H9 (cell line): ENCODE measurements at regions not wholly inside any gene's neighbourhood (a gene's known extent, or its start where the extent isn't known, plus 50 kb on each side); places are given as distances from the start of the nearest gene placed in this dataset.

ENCODE experiments used
- DNase-seq: peaks from one replicate; pipeline ENCODE4 v3.0.0-alpha.2; 2017
- H2AFZ ChIP-seq: one replicate; pipeline ENCODE4 v1.6.1; 2013; ENCODE audit warnings: mild to moderate bottlenecking, low read length, control low read depth, moderate library complexity
- H2AK5ac ChIP-seq: 2 replicates; pipeline ENCODE4 v1.6.1; 2013; ENCODE audit warnings: low read length, control low read depth, mixed read lengths; ENCODE audit not compliant: insufficient read length
- H2BK120ac ChIP-seq: one replicate; pipeline ENCODE4 v1.6.1; 2013; ENCODE audit warnings: low read depth, mild to moderate bottlenecking, low read length, control low read depth, inconsistent platforms; ENCODE audit not compliant: poor library complexity, severe bottlenecking
- H2BK12ac ChIP-seq: 2 replicates; pipeline ENCODE4 v1.6.1; 2013; ENCODE audit warnings: low read length, control low read depth, mixed read lengths, low read depth; ENCODE audit not compliant: insufficient read length
- H2BK15ac ChIP-seq: 2 replicates; pipeline ENCODE4 v1.6.1; 2013; ENCODE audit warnings: low read depth, low read length, control low read depth
- H2BK20ac ChIP-seq: one replicate; pipeline ENCODE4 v1.6.1; 2013; ENCODE audit warnings: low read depth, mild to moderate bottlenecking, low read length, control low read depth, inconsistent platforms; ENCODE audit not compliant: poor library complexity, severe bottlenecking
- H2BK5ac ChIP-seq: 2 replicates; pipeline ENCODE4 v1.6.1; 2013; ENCODE audit warnings: low read length, control low read depth, mixed read lengths; ENCODE audit not compliant: insufficient read length
- H3K14ac ChIP-seq: 2 replicates; pipeline ENCODE4 v1.6.1; 2013; ENCODE audit warnings: low read length, control low read depth; ENCODE audit not compliant: insufficient read depth
- H3K18ac ChIP-seq: 2 replicates; pipeline ENCODE4 v1.6.1; 2013; ENCODE audit warnings: low read depth, mild to moderate bottlenecking, mixed read lengths, low read length, control low read depth; ENCODE audit not compliant: insufficient read length
- H3K23ac ChIP-seq: 2 replicates; pipeline ENCODE4 v1.6.1; 2013; ENCODE audit warnings: low read length, control low read depth, mixed read lengths, low read depth; ENCODE audit not compliant: insufficient read length
- H3K23me2 ChIP-seq: 2 replicates; pipeline ENCODE4 v1.6.1; 2013; ENCODE audit warnings: low read depth, mild to moderate bottlenecking, mixed read lengths, low read length, control low read depth; ENCODE audit not compliant: insufficient read length, poor library complexity, severe bottlenecking
- H3K27ac ChIP-seq: 2 replicates; pipeline ENCODE4 v1.5.1; 2013; ENCODE audit warnings: low read length, control low read depth, mixed read lengths, low read depth; ENCODE audit not compliant: insufficient read length
- H3K27me3 ChIP-seq: 2 replicates; pipeline ENCODE4 v1.6.1; 2013; ENCODE audit warnings: low read length, control low read depth, inconsistent platforms; ENCODE audit not compliant: insufficient read depth
- H3K4ac ChIP-seq: 2 replicates; pipeline ENCODE4 v1.6.1; 2013; ENCODE audit warnings: low read depth, mild to moderate bottlenecking, control low read depth, inconsistent platforms, low read length, moderate library complexity
- H3K4me1 ChIP-seq: 2 replicates; pipeline ENCODE4 v1.6.1; 2013; ENCODE audit warnings: low read length, control low read depth, inconsistent platforms; ENCODE audit not compliant: insufficient read depth
- H3K4me2 ChIP-seq: 2 replicates; pipeline ENCODE4 v1.6.1; 2013; ENCODE audit warnings: low read length, control low read depth, mixed read lengths; ENCODE audit not compliant: insufficient read length, insufficient read depth
- H3K56ac ChIP-seq: 2 replicates; pipeline ENCODE4 v1.6.1; 2013; ENCODE audit warnings: low read depth, mild to moderate bottlenecking, mixed read lengths, low read length, control low read depth; ENCODE audit not compliant: insufficient read length
- H3K79me1 ChIP-seq: 2 replicates; pipeline ENCODE4 v1.6.1; 2013; ENCODE audit warnings: low read depth, mild to moderate bottlenecking, moderate library complexity, low read length, control low read depth, inconsistent platforms; ENCODE audit not compliant: insufficient read depth, poor library complexity, severe bottlenecking
- H3K79me2 ChIP-seq: 2 replicates; pipeline ENCODE4 v1.6.1; 2013; ENCODE audit warnings: low read length, control low read depth, inconsistent platforms; ENCODE audit not compliant: insufficient read depth
- H3K9ac ChIP-seq: 2 replicates; pipeline ENCODE4 v1.6.1; 2013; ENCODE audit warnings: low read length, control low read depth, mixed read lengths; ENCODE audit not compliant: insufficient read length; ENCODE audit errors: extremely low read depth
- H3K9me3 ChIP-seq: one replicate; pipeline ENCODE4 v1.6.1; 2013; ENCODE audit warnings: low read depth, low read length, inconsistent platforms; ENCODE audit not compliant: control insufficient read depth
- H3T11ph ChIP-seq: one replicate; pipeline ENCODE4 v1.6.1; 2013; ENCODE audit warnings: mild to moderate bottlenecking, low read length, control low read depth, inconsistent platforms
- H4K20me1 ChIP-seq: one replicate; pipeline ENCODE4 v1.6.1; 2013; ENCODE audit not compliant: control insufficient read depth, insufficient read length, insufficient read depth
- H4K5ac ChIP-seq: 2 replicates; pipeline ENCODE4 v1.6.1; 2013; ENCODE audit warnings: low read depth, mild to moderate bottlenecking, mixed read lengths, low read length, control low read depth; ENCODE audit not compliant: insufficient read length
- H4K8ac ChIP-seq: replicated peaks from 2 replicates; pipeline ENCODE4 v1.6.1; 2013; ENCODE audit warnings: low read length, control low read depth, mixed read lengths, low read depth; ENCODE audit not compliant: insufficient read length
- H4K91ac ChIP-seq: 2 replicates; pipeline ENCODE4 v1.6.1; 2013; ENCODE audit warnings: low read depth, mild to moderate bottlenecking, moderate library complexity, mixed read lengths, low read length, control low read depth; ENCODE audit not compliant: insufficient read length
- H3K27ac Mint-ChIP-seq, 3 experiments: 2 replicates in 2 of 3; 3 replicates in 1 of 3; pipeline ENCODE4 v1.8.0; 2020 to 2021; ENCODE audit warnings: mixed read lengths in 3 of 3, mild to moderate bottlenecking in 1 of 3, moderate library complexity in 1 of 3
- H3K27me3 Mint-ChIP-seq: 2 replicates; pipeline ENCODE4 v1.8.0; 2021; ENCODE audit warnings: low read depth, mild to moderate bottlenecking, moderate library complexity, mixed read lengths
- H3K36me3 Mint-ChIP-seq, 3 experiments: 2 replicates in 2 of 3; 3 replicates in 1 of 3; pipeline ENCODE4 v1.8.0; 2020 to 2021; ENCODE audit warnings: low read depth in 3 of 3, mixed read lengths in 3 of 3; ENCODE audit not compliant: insufficient read depth in 1 of 3
- H3K4me1 Mint-ChIP-seq, 2 experiments: 2 replicates each; pipeline ENCODE4 v1.8.0; 2020; ENCODE audit warnings: mixed read lengths in 2 of 2
- H3K4me3 Mint-ChIP-seq, 2 experiments: 2 replicates in 1 of 2; 3 replicates in 1 of 2; pipeline ENCODE4 v1.8.0; 2020 to 2021; ENCODE audit warnings: mild to moderate bottlenecking in 2 of 2, mixed read lengths in 2 of 2, moderate library complexity in 1 of 2
- H3K9me3 Mint-ChIP-seq, 2 experiments: 2 replicates in 1 of 2; 3 replicates in 1 of 2; pipeline ENCODE4 v1.8.0; 2020; ENCODE audit warnings: mild to moderate bottlenecking in 2 of 2, mixed read lengths in 2 of 2, moderate library complexity in 1 of 2
- WGBS: extraction: QIAGEN DNeasy Blood & Tissue Kit; methylation state at CpG from one replicate; pipeline ENCODE4 v1.1.7; 2013; ENCODE audit warnings: missing lambda C conversion rate, low lambda C conversion rate, mixed read lengths; ENCODE audit not compliant: insufficient read length; ENCODE audit errors: extremely low coverage; 5-methylcytosine and 5-hydroxymethylcytosine counted together
- TF ChIP-seq, protein P1 (sequence below): fragments of 200-600 bp; sonication (generic); conservative IDR thresholded peaks from 3 replicates; pipeline ENCODE4 v1.8.0; 2021; ENCODE audit warnings: antibody characterized with exemption, mild to moderate bottlenecking

- Histone ChIP-seq H4K8ac (no peak overlapping the region), H4K91ac (no peak overlapping the region), H2BK20ac (no peak overlapping the region), H3K14ac (no peak overlapping the region), H3K23ac (no peak overlapping the region), H3K4me2 (no peak overlapping the region), H2AFZ (no peak overlapping the region), H2BK15ac (no peak overlapping the region), H3K4ac (no peak overlapping the region), H4K5ac (no peak overlapping the region), H3K9ac (no peak overlapping the region), H3K79me2 (no peaks in the 10 kb centered on the region), H2BK120ac (no peak overlapping the region), H3K18ac (no peak overlapping the region), H3T11ph (no peak overlapping the region), H3K79me1 (no peaks in the 10 kb centered on the region), H3K27ac (no peak overlapping the region), H2BK12ac (no peak overlapping the region), H2BK5ac (no peak overlapping the region), H3K9me3 (no peaks in the 10 kb centered on the region), H3K23me2 (no peaks in the 10 kb centered on the region), H3K27me3 (no peaks in the 10 kb centered on the region), H3K4me1 (peaks cover 3% of the 10 kb centered on the region; the same call in 1 of the 2 replicates), H3K56ac (no peak overlapping the region), H4K20me1 (no peaks in the 10 kb centered on the region), H2AK5ac (no peak overlapping the region)
- Mint-ChIP-seq H3K27me3 (no peaks in the 10 kb centered on the region), H3K4me3 (no peak overlapping the region), H3K9me3 (no peaks in the 10 kb centered on the region), H3K36me3 (no peaks in the 10 kb centered on the region), H3K27ac (no peak overlapping the region), H3K4me1 (peaks cover 33 to 38% of the 10 kb centered on the region in 2 experiments)
- TF ChIP-seq, protein P1, sequence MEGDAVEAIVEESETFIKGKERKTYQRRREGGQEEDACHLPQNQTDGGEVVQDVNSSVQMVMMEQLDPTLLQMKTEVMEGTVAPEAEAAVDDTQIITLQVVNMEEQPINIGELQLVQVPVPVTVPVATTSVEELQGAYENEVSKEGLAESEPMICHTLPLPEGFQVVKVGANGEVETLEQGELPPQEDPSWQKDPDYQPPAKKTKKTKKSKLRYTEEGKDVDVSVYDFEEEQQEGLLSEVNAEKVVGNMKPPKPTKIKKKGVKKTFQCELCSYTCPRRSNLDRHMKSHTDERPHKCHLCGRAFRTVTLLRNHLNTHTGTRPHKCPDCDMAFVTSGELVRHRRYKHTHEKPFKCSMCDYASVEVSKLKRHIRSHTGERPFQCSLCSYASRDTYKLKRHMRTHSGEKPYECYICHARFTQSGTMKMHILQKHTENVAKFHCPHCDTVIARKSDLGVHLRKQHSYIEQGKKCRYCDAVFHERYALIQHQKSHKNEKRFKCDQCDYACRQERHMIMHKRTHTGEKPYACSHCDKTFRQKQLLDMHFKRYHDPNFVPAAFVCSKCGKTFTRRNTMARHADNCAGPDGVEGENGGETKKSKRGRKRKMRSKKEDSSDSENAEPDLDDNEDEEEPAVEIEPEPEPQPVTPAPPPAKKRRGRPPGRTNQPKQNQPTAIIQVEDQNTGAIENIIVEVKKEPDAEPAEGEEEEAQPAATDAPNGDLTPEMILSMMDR = no peak
- WGBS = no CpG with 5 or more reads among the region's 2 CpGs
- no peak for DNase-seq
Measured at GRCh38 chr5:58357121-58357520, 102.8 kb downstream of the PLK2 start.
